HepG2 (cell line): ENCODE measurements at regions not wholly inside any gene's neighbourhood (a gene's known extent, or its start where the extent isn't known, plus 50 kb on each side); places are given as distances from the start of the nearest gene placed in this dataset.

Experiments
- KMT2A ChIP-seq: sonication (generic); formaldehyde crosslinking; IDR thresholded peaks from 2 replicates; pipeline ENCODE4 v1.4.0; 2020; ENCODE audit warnings: missing genetic modification reagents
- PHF5A ChIP-seq: IDR thresholded peaks from one replicate; pipeline ENCODE4 v1.6.1; 2018; ENCODE audit warnings: low read depth, missing genetic modification reagents; ENCODE audit not compliant: unreplicated experiment
- RELA ChIP-seq: sonication (generic); formaldehyde crosslinking; IDR thresholded peaks from 2 replicates; pipeline ENCODE4 v1.4.0; 2020; ENCODE audit warnings: missing genetic modification reagents
- RFXAP ChIP-seq: sonication (generic); formaldehyde crosslinking; IDR thresholded peaks from 2 replicates; pipeline ENCODE4 v1.4.0; 2020; ENCODE audit warnings: missing genetic modification reagents, borderline replicate concordance
- ZBTB7B ChIP-seq: sonication (generic); formaldehyde crosslinking; IDR thresholded peaks from 2 replicates; pipeline ENCODE4 v1.4.0; 2020; ENCODE audit warnings: missing genetic modification reagents
- ZNF350 ChIP-seq: sonication (generic); formaldehyde crosslinking; IDR thresholded peaks from 2 replicates; pipeline ENCODE4 v1.4.0; 2020; ENCODE audit warnings: mild to moderate bottlenecking, low read depth, missing genetic modification reagents, borderline replicate concordance
- TF ChIP-seq, protein P1 (sequence below): sonication (generic); formaldehyde crosslinking; IDR thresholded peaks from 2 replicates; pipeline ENCODE4 v1.4.0; 2020; ENCODE audit warnings: missing genetic modification reagents
- TF ChIP-seq, protein P2 (sequence below): sonication (generic); IDR thresholded peaks from 2 replicates; pipeline ENCODE4 v1.6.1; 2016; ENCODE audit warnings: low read depth, borderline replicate concordance
- TF ChIP-seq, protein P3 (sequence below): sonication (generic); formaldehyde crosslinking; IDR thresholded peaks from 2 replicates; pipeline ENCODE4 v1.9.0; 2021; ENCODE audit warnings: missing genetic modification reagents, borderline replicate concordance
- TF ChIP-seq, protein P4 (sequence below): sonication (generic); formaldehyde crosslinking; IDR thresholded peaks from 2 replicates; pipeline ENCODE4 v1.5.0; 2020; ENCODE audit warnings: mild to moderate bottlenecking, missing genetic modification reagents, borderline replicate concordance

DNA sequence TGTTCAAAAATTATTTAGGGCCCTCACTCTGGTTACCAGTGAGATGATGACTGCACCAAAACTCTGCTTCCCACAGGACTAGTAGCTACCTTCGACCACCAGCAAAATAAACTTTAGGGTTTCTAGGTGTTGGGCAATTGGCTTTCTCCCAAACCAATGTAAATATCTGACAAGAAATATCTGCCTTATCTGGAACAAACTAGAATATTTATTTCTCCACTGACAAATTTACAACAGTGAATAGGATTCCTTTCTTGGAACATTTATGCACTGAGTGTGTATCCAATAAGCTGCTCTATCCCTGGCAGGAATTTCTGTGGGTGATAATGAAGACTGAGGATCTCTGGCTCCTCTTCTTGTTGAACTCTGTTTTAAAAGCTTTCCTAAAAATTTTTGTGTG, 148.6 kb downstream of the SLC6A15 start (continued):
- no peak for TF ChIP-seq KMT2A (CRISPR knock-in tag)
- TF ChIP-seq RFXAP (CRISPR knock-in tag) = no peak
- TF ChIP-seq PHF5A = no peak
- TF ChIP-seq, protein P1, sequence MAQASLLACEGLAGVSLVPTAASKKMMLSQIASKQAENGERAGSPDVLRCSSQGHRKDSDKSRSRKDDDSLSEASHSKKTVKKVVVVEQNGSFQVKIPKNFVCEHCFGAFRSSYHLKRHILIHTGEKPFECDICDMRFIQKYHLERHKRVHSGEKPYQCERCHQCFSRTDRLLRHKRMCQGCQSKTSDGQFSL (CRISPR knock-in tag) = no peak
- TF ChIP-seq, protein P2, sequence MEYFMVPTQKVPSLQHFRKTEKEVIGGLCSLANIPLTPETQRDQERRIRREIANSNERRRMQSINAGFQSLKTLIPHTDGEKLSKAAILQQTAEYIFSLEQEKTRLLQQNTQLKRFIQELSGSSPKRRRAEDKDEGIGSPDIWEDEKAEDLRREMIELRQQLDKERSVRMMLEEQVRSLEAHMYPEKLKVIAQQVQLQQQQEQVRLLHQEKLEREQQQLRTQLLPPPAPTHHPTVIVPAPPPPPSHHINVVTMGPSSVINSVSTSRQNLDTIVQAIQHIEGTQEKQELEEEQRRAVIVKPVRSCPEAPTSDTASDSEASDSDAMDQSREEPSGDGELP = no peak
- no peak for TF ChIP-seq RELA
- TF ChIP-seq ZNF350 (CRISPR knock-in tag) = no peak
- TF ChIP-seq, protein P3, sequence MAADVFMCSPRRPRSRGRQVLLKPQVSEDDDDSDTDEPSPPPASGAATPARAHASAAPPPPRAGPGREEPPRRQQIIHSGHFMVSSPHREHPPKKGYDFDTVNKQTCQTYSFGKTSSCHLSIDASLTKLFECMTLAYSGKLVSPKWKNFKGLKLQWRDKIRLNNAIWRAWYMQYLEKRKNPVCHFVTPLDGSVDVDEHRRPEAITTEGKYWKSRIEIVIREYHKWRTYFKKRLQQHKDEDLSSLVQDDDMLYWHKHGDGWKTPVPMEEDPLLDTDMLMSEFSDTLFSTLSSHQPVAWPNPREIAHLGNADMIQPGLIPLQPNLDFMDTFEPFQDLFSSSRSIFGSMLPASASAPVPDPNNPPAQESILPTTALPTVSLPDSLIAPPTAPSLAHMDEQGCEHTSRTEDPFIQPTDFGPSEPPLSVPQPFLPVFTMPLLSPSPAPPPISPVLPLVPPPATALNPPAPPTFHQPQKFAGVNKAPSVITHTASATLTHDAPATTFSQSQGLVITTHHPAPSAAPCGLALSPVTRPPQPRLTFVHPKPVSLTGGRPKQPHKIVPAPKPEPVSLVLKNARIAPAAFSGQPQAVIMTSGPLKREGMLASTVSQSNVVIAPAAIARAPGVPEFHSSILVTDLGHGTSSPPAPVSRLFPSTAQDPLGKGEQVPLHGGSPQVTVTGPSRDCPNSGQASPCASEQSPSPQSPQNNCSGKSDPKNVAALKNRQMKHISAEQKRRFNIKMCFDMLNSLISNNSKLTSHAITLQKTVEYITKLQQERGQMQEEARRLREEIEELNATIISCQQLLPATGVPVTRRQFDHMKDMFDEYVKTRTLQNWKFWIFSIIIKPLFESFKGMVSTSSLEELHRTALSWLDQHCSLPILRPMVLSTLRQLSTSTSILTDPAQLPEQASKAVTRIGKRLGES (CRISPR knock-in tag) = no peak
- TF ChIP-seq ZBTB7B (CRISPR knock-in tag) = no peak
- TF ChIP-seq, protein P4, sequence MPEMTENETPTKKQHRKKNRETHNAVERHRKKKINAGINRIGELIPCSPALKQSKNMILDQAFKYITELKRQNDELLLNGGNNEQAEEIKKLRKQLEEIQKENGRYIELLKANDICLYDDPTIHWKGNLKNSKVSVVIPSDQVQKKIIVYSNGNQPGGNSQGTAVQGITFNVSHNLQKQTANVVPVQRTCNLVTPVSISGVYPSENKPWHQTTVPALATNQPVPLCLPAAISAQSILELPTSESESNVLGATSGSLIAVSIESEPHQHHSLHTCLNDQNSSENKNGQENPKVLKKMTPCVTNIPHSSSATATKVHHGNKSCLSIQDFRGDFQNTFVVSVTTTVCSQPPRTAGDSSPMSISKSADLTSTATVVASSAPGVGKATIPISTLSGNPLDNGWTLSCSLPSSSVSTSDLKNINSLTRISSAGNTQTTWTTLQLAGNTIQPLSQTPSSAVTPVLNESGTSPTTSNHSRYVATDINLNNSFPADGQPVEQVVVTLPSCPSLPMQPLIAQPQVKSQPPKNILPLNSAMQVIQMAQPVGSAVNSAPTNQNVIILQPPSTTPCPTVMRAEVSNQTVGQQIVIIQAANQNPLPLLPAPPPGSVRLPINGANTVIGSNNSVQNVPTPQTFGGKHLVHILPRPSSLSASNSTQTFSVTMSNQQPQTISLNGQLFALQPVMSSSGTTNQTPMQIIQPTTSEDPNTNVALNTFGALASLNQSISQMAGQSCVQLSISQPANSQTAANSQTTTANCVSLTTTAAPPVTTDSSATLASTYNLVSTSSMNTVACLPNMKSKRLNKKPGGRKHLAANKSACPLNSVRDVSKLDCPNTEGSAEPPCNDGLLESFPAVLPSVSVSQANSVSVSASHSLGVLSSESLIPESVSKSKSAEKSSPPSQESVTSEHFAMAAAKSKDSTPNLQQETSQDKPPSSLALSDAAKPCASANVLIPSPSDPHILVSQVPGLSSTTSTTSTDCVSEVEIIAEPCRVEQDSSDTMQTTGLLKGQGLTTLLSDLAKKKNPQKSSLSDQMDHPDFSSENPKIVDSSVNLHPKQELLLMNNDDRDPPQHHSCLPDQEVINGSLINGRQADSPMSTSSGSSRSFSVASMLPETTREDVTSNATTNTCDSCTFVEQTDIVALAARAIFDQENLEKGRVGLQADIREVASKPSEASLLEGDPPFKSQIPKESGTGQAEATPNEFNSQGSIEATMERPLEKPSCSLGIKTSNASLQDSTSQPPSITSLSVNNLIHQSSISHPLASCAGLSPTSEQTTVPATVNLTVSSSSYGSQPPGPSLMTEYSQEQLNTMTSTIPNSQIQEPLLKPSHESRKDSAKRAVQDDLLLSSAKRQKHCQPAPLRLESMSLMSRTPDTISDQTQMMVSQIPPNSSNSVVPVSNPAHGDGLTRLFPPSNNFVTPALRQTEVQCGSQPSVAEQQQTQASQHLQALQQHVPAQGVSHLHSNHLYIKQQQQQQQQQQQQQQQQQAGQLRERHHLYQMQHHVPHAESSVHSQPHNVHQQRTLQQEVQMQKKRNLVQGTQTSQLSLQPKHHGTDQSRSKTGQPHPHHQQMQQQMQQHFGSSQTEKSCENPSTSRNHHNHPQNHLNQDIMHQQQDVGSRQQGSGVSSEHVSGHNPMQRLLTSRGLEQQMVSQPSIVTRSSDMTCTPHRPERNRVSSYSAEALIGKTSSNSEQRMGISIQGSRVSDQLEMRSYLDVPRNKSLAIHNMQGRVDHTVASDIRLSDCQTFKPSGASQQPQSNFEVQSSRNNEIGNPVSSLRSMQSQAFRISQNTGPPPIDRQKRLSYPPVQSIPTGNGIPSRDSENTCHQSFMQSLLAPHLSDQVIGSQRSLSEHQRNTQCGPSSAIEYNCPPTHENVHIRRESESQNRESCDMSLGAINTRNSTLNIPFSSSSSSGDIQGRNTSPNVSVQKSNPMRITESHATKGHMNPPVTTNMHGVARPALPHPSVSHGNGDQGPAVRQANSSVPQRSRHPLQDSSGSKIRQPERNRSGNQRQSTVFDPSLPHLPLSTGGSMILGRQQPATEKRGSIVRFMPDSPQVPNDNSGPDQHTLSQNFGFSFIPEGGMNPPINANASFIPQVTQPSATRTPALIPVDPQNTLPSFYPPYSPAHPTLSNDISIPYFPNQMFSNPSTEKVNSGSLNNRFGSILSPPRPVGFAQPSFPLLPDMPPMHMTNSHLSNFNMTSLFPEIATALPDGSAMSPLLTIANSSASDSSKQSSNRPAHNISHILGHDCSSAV (CRISPR knock-in tag) = no peak
- TF ChIP-seq, all 625 proteins: peak for 0
